Esophagus muscularis mucosa (tissue), 3 donors: ENCODE measurements at regions not wholly inside any gene's neighbourhood (a gene's known extent, or its start where the extent isn't known, plus 50 kb on each side); places are given as distances from the start of the nearest gene placed in this dataset.

Source experiments
- POLR2AphosphoS5 ChIP-seq, 2 donors: sonication (generic); formaldehyde crosslinking; IDR thresholded peaks; one replicate each; pipeline ENCODE4 v1.6.1; 2017; ENCODE audit warnings: antibody characterized with exemption in 2 of 2
- TF ChIP-seq, protein P1 (sequence below), 3 experiments: fragments of 200-600 bp in 2 of 3; fragments of 450-650 bp in 1 of 3; sonication (generic) in 2 of 3; IDR thresholded peaks; one replicate each; pipeline ENCODE4 v1.5.1; 2017 to 2019; ENCODE audit warnings: antibody characterized with exemption in 3 of 3, mild to moderate bottlenecking in 2 of 3, moderate library complexity in 1 of 3

GRCh38 chr2:216568576-216568975 is 64.6 kb upstream of the IGFBP2 start:
- no peak for TF ChIP-seq POLR2AphosphoS5 (IDR thresholded peaks at IDR 0.05)
- TF ChIP-seq, protein P1, sequence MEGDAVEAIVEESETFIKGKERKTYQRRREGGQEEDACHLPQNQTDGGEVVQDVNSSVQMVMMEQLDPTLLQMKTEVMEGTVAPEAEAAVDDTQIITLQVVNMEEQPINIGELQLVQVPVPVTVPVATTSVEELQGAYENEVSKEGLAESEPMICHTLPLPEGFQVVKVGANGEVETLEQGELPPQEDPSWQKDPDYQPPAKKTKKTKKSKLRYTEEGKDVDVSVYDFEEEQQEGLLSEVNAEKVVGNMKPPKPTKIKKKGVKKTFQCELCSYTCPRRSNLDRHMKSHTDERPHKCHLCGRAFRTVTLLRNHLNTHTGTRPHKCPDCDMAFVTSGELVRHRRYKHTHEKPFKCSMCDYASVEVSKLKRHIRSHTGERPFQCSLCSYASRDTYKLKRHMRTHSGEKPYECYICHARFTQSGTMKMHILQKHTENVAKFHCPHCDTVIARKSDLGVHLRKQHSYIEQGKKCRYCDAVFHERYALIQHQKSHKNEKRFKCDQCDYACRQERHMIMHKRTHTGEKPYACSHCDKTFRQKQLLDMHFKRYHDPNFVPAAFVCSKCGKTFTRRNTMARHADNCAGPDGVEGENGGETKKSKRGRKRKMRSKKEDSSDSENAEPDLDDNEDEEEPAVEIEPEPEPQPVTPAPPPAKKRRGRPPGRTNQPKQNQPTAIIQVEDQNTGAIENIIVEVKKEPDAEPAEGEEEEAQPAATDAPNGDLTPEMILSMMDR (IDR thresholded peaks at IDR 0.05) = no peak
